Kidney epithelial cell (primary cell): ENCODE measurements at regions not wholly inside any gene's neighbourhood (a gene's known extent, or its start where the extent isn't known, plus 50 kb on each side); places are given as distances from the start of the nearest gene placed in this dataset.

Experiments used
- DNase-seq: peaks from one replicate; pipeline ENCODE4 v3.0.0-alpha.2; 2010; ENCODE audit warnings: low read depth
- H3K27me3 ChIP-seq: 2 replicates; pipeline ENCODE4 v1.6.0; 2011; ENCODE audit warnings: low read length; ENCODE audit not compliant: control insufficient read depth, insufficient read depth
- H3K36me3 ChIP-seq: 2 replicates; pipeline ENCODE4 v1.5.1; 2011; ENCODE audit warnings: low read length; ENCODE audit not compliant: control insufficient read depth, insufficient read depth
- H3K4me3 ChIP-seq: 2 replicates; pipeline ENCODE4 v1.5.1; 2011; ENCODE audit warnings: low read depth, mild to moderate bottlenecking, control low read depth, low read length
- CTCF ChIP-seq: IDR thresholded peaks from 2 replicates; pipeline ENCODE4 v1.5.1; 2011; ENCODE audit warnings: mild to moderate bottlenecking, moderate library complexity, low read length, control low read depth, inconsistent platforms; ENCODE audit not compliant: insufficient read depth, poor library complexity, severe bottlenecking

DNA sequence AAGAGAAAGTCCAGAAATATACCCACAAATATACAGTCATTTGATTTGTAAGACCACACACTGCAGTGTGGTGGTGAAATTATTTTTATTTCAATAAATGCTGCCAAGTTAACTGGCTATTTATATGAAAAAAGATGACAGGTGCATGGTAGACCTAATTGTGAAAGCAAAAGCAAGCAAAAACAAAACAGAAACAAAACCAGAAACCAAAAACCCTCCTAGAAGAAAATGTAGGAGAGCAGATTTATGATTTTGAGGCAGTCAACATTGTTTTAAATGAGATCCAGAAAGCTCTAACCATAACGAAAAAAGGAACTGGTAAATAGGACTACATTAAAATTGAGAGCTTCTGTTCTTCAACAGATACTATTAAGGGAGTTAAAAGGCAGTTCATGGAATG lies 303.6 kb downstream of the PRDM2 start:
- Histone ChIP-seq H3K36me3 (no peaks in the 10 kb centered on the region), H3K4me3 (no peak overlapping the region), H3K27me3 (no peaks in the 10 kb centered on the region)
- TF ChIP-seq CTCF: no peak
- no peak for DNase-seq

GRCh38 chr1:14009582-14009981 lies 309.6 kb downstream of the PRDM2 start:
- no peak for DNase-seq
- Histone ChIP-seq H3K4me3 (no peak overlapping the region), H3K36me3 (no peaks in the 10 kb centered on the region), H3K27me3 (no peaks in the 10 kb centered on the region)
- no peak for TF ChIP-seq CTCF

GRCh38 chr1:14010476-14010875 lies 310.5 kb downstream of the PRDM2 start:
- DNase-seq: no peak
- Histone ChIP-seq H3K27me3 (no peaks in the 10 kb centered on the region), H3K36me3 (no peaks in the 10 kb centered on the region), H3K4me3 (no peak overlapping the region)
- no peak for TF ChIP-seq CTCF

DNA sequence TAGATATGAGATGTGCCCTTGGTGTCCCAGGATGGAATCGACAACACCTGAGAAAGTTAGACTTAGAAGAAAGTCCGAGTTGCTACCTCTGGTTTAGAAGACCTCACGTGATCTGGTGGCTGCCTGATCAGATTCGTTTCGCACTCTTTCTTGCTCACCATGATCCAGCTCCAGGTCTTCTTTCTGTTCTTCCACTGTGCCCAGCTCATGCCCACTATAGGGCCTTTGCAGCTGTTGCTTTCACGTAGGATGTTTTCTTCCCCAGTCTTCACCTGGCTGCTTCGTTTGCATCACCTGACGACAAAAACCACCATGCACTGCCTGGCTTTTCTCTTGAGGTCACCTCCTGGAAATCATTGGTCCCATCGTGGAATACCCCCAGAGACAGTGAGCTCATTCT lies 311.1 kb downstream of the PRDM2 start:
- Histone ChIP-seq H3K27me3 (no peaks in the 10 kb centered on the region), H3K4me3 (no peak overlapping the region), H3K36me3 (no peaks in the 10 kb centered on the region)
- TF ChIP-seq CTCF: no peak
- no peak for DNase-seq

- no peak for DNase-seq
- H3K36me3 ChIP-seq: no peaks in the 10 kb centered on the region
- TF ChIP-seq CTCF: no peak
- H3K27me3 ChIP-seq: no peaks in the 10 kb centered on the region
- no peak overlapping the region for H3K4me3 ChIP-seq
Observed at GRCh38 chr1:14011888-14012287, 311.9 kb downstream of the PRDM2 start.

DNA sequence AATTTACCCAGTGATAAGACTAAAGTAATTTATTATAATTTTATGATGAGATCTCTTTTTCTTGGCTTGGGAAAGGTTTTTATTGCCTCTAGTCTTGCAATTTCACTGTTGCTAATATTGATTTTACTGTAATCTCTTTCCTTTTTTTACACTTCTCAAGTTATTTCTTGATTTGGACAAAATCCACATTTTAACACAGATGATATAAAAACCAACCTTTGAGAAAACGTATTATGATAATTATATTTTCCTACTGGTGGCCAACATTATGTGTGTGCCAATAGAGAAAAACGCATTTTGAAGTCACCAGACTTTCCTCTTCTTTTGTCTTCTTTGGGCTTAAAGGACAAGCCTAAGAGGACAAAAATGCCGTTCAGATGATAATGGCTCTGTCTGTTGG lies 314.9 kb downstream of the PRDM2 start:
- H3K27me3 ChIP-seq: no peaks in the 10 kb centered on the region
- no peak for DNase-seq
- H3K4me3 ChIP-seq: no peak overlapping the region
- no peak for TF ChIP-seq CTCF
- no peaks in the 10 kb centered on the region for H3K36me3 ChIP-seq
